Skeletal muscle cell (primary cell): ENCODE measurements at regions not wholly inside any gene's neighbourhood (a gene's known extent, or its start where the extent isn't known, plus 50 kb on each side); places are given as distances from the start of the nearest gene placed in this dataset.
"Not testable (repeated sequence)": the region's sequence is repeated elsewhere in the genome, so short reads cannot be mapped to it uniquely, and the experiment has no call there.

Experiments
- DNase-seq: peaks from one replicate; pipeline ENCODE4 v3.0.0-alpha.2; 2010; ENCODE audit warnings: low read depth
- H3K4me3 ChIP-seq: 2 replicates; pipeline ENCODE4 v1.5.1; 2011; ENCODE audit warnings: low read depth, mild to moderate bottlenecking, control low read depth, low read length, moderate library complexity

- not testable (repeated sequence) for DNase-seq, H3K4me3 ChIP-seq
These were observed 164.4 kb downstream of the CWH43 start for GRCh38 chr4:49150351-49151083.

- not testable (repeated sequence) for H3K4me3 ChIP-seq, DNase-seq
These were observed 166.9 kb downstream of the CWH43 start for GRCh38 chr4:49153011-49153410.

GRCh38 chr4:49154308-49155103 lies 168.4 kb downstream of the CWH43 start:
- DNase-seq, H3K4me3 ChIP-seq: not testable (repeated sequence)

GRCh38 chr4:49155270-49155669 lies 169.2 kb downstream of the CWH43 start:
- not testable (repeated sequence) for H3K4me3 ChIP-seq, DNase-seq

GRCh38 chr4:49156309-49156708 lies 170.2 kb downstream of the CWH43 start:
- H3K4me3 ChIP-seq, DNase-seq: not testable (repeated sequence)

- H3K4me3 ChIP-seq, DNase-seq: not testable (repeated sequence)
These were observed 171.6 kb downstream of the CWH43 start for GRCh38 chr4:49157630-49158029.

- not testable (repeated sequence) for DNase-seq, H3K4me3 ChIP-seq
These were observed 175.1 kb downstream of the CWH43 start for GRCh38 chr4:49161111-49161541.

GRCh38 chr4:49164916-49165315 lies 178.8 kb downstream of the CWH43 start:
- not testable (repeated sequence) for DNase-seq, H3K4me3 ChIP-seq

GRCh38 chr4:49177847-49178246 lies 191.8 kb downstream of the CWH43 start:
- H3K4me3 ChIP-seq, DNase-seq: not testable (repeated sequence)

- not testable (repeated sequence) for H3K4me3 ChIP-seq, DNase-seq
These were observed 195.0 kb downstream of the CWH43 start for GRCh38 chr4:49181088-49181487.

GRCh38 chr4:49211396-49212194 lies 225.5 kb downstream of the CWH43 start:
- DNase-seq, H3K4me3 ChIP-seq: not testable (repeated sequence)

- DNase-seq, H3K4me3 ChIP-seq: not testable (repeated sequence)
These were observed 227.2 kb downstream of the CWH43 start for GRCh38 chr4:49213250-49213649.

- DNase-seq, H3K4me3 ChIP-seq: not testable (repeated sequence)
These were observed 227.7 kb downstream of the CWH43 start for GRCh38 chr4:49213750-49214149.

- not testable (repeated sequence) for H3K4me3 ChIP-seq, DNase-seq
These were observed 228.5 kb downstream of the CWH43 start for GRCh38 chr4:49214453-49215081.

- not testable (repeated sequence) for DNase-seq, H3K4me3 ChIP-seq
These were observed 229.0 kb downstream of the CWH43 start for GRCh38 chr4:49215082-49215479.

GRCh38 chr4:49216606-49217005 lies 230.5 kb downstream of the CWH43 start:
- H3K4me3 ChIP-seq, DNase-seq: not testable (repeated sequence)

- no peak for DNase-seq
- H3K4me3 ChIP-seq, result no peak overlapping the region
These were observed 231.4 kb downstream of the CWH43 start for GRCh38 chr4:49217492-49217891.

- not testable (repeated sequence) for H3K4me3 ChIP-seq
These were observed 232.0 kb downstream of the CWH43 start for GRCh38 chr4:49218094-49218493.

GRCh38 chr4:49218931-49219330 lies 232.9 kb downstream of the CWH43 start:
- not testable (repeated sequence) for H3K4me3 ChIP-seq, DNase-seq

More at GRCh38 chr4:49218094-49218493, 232.0 kb downstream of the CWH43 start:
- not testable (repeated sequence) for DNase-seq
